ENCODE measurements at regions not wholly inside any gene's neighbourhood (a gene's known extent, or its start where the extent isn't known, plus 50 kb on each side); places are given as distances from the start of the nearest gene placed in this dataset.

- H3K27me3 Mint-ChIP-seq (ENCODE audit: unreplicated experiment), result peaks cover 1% of the 10 kb centered on the region
- H3K4me3 Mint-ChIP-seq (ENCODE audit: unreplicated experiment), result no peak overlapping the region
- H3K27ac Mint-ChIP-seq (ENCODE audit: unreplicated experiment), result no peak overlapping the region
- H3K4me1 Mint-ChIP-seq (ENCODE audit: unreplicated experiment), result peaks cover 13% of the 10 kb centered on the region
- TF ChIP-seq CTCF (IDR thresholded peaks at IDR 0.05; ENCODE audit: unreplicated experiment), result no peak
- H3K36me3 Mint-ChIP-seq (ENCODE audit: low read depth, unreplicated experiment), result no peaks in the 10 kb centered on the region
- no peaks in the 10 kb centered on the region for H3K9me3 Mint-ChIP-seq (ENCODE audit: unreplicated experiment)
- DNase-seq (ENCODE audit: low spot score), result no peak
Measured at GRCh38 chr7:41384418-41384817, 318.5 kb downstream of the INHBA start.

GRCh38 chr7:41383596-41383995, 319.3 kb downstream of the INHBA start:
- H3K27me3 Mint-ChIP-seq (ENCODE audit: unreplicated experiment), result peaks cover 1% of the 10 kb centered on the region
- DNase-seq (ENCODE audit: low spot score), result no peak
- no peak overlapping the region for H3K4me3 Mint-ChIP-seq (ENCODE audit: unreplicated experiment)

GRCh38 chr7:41378156-41378555, 324.7 kb downstream of the INHBA start:
- H3K4me3 Mint-ChIP-seq (ENCODE audit: unreplicated experiment), result no peak overlapping the region
- no peak overlapping the region for H3K27ac Mint-ChIP-seq (ENCODE audit: unreplicated experiment)
- DNase-seq (ENCODE audit: low spot score), result no peak
- no peaks in the 10 kb centered on the region for H3K36me3 Mint-ChIP-seq (ENCODE audit: low read depth, unreplicated experiment)
- H3K9me3 Mint-ChIP-seq (ENCODE audit: unreplicated experiment), result no peaks in the 10 kb centered on the region
- no peak for TF ChIP-seq CTCF (IDR thresholded peaks at IDR 0.05; ENCODE audit: unreplicated experiment)
- H3K27me3 Mint-ChIP-seq (ENCODE audit: unreplicated experiment), result no peaks in the 10 kb centered on the region
- no peaks in the 10 kb centered on the region for H3K4me1 Mint-ChIP-seq (ENCODE audit: unreplicated experiment)

More at GRCh38 chr7:41383596-41383995, 319.3 kb downstream of the INHBA start:
- Mint-ChIP-seq H3K9me3 (ENCODE audit: unreplicated experiment) (no peaks in the 10 kb centered on the region), H3K36me3 (ENCODE audit: low read depth, unreplicated experiment) (no peaks in the 10 kb centered on the region), H3K27ac (ENCODE audit: unreplicated experiment) (no peak overlapping the region), H3K4me1 (ENCODE audit: unreplicated experiment) (peaks cover 13% of the 10 kb centered on the region)
- TF ChIP-seq CTCF (IDR thresholded peaks at IDR 0.05; ENCODE audit: unreplicated experiment), result no peak

GRCh38 chr7:41375582-41375981, 327.3 kb downstream of the INHBA start:
- Mint-ChIP-seq H3K9me3 (ENCODE audit: unreplicated experiment) (no peaks in the 10 kb centered on the region), H3K27ac (ENCODE audit: unreplicated experiment) (no peak overlapping the region), H3K27me3 (ENCODE audit: unreplicated experiment) (no peaks in the 10 kb centered on the region), H3K4me1 (ENCODE audit: unreplicated experiment) (peaks cover 2% of the 10 kb centered on the region), H3K4me3 (ENCODE audit: unreplicated experiment) (no peak overlapping the region), H3K36me3 (ENCODE audit: low read depth, unreplicated experiment) (no peaks in the 10 kb centered on the region)
- no peak for DNase-seq (ENCODE audit: low spot score)
- no peak for TF ChIP-seq CTCF (IDR thresholded peaks at IDR 0.05; ENCODE audit: unreplicated experiment)

GRCh38 chr7:41374150-41374848, 328.6 kb downstream of the INHBA start:
- no peaks in the 10 kb centered on the region for H3K36me3 Mint-ChIP-seq (ENCODE audit: low read depth, unreplicated experiment)
- no peaks in the 10 kb centered on the region for H3K9me3 Mint-ChIP-seq (ENCODE audit: unreplicated experiment)
- no peaks in the 10 kb centered on the region for H3K27me3 Mint-ChIP-seq (ENCODE audit: unreplicated experiment)
- H3K27ac Mint-ChIP-seq (ENCODE audit: unreplicated experiment), result no peak overlapping the region
- H3K4me3 Mint-ChIP-seq (ENCODE audit: unreplicated experiment), result no peak overlapping the region
- no peak for DNase-seq (ENCODE audit: low spot score)
- peaks cover 2% of the 10 kb centered on the region for H3K4me1 Mint-ChIP-seq (ENCODE audit: unreplicated experiment)
- no peak for TF ChIP-seq CTCF (IDR thresholded peaks at IDR 0.05; ENCODE audit: unreplicated experiment)
